OCI-LY3 (cell line): ENCODE measurements at regions not wholly inside any gene's neighbourhood (a gene's known extent, or its start where the extent isn't known, plus 50 kb on each side); places are given as distances from the start of the nearest gene placed in this dataset.

Experiments used
- H2AFZ ChIP-seq: fragments of 200-600, 300-600 bp; shearing (Covaris generic); 2 replicates; pipeline ENCODE4 v1.6.0; 2014; ENCODE audit warnings: antibody characterized with exemption, low read depth, low read length
- H3K27ac ChIP-seq: fragments of 200-600, 300-600 bp; sonication (generic); 2 replicates; pipeline ENCODE4 v1.5.1; 2014; ENCODE audit warnings: mild to moderate bottlenecking, low read length, moderate library complexity, mixed read lengths
- H3K27me3 ChIP-seq: fragments of 200-600, 300-600 bp; sonication (generic); 2 replicates; pipeline ENCODE4 v1.6.1; 2014; ENCODE audit warnings: low read depth, low read length, mixed read lengths
- H3K36me3 ChIP-seq: fragments of 200-600, 300-600 bp; sonication (generic); replicated peaks from 2 replicates; pipeline ENCODE3; 2014; ENCODE audit warnings: low read depth, low read length, mixed read lengths
- H3K4me1 ChIP-seq: fragments of 300-600, 200-600 bp; sonication (generic); 2 replicates; pipeline ENCODE4 v1.6.1; 2014; ENCODE audit warnings: low read length, mixed read lengths
- H3K4me2 ChIP-seq: fragments of 200-600, 300-600 bp; sonication (generic); 2 replicates; pipeline ENCODE4 v1.6.1; 2014; ENCODE audit warnings: low read length, mixed read lengths
- H3K4me3 ChIP-seq: fragments of 300-600, 200-600 bp; sonication (generic); 2 replicates; pipeline ENCODE4 v1.5.1; 2014; ENCODE audit warnings: antibody characterized with exemption, mild to moderate bottlenecking, low read length, moderate library complexity
- H3K79me2 ChIP-seq: fragments of 300-600, 200-600 bp; shearing (Covaris generic); 2 replicates; pipeline ENCODE4 v1.6.1; 2014; ENCODE audit warnings: mild to moderate bottlenecking, low read length, mixed read lengths
- H3K9ac ChIP-seq: fragments of 300-600, 200-600 bp; shearing (Covaris generic); 2 replicates; pipeline ENCODE4 v1.6.0; 2014; ENCODE audit warnings: mild to moderate bottlenecking, low read length, moderate library complexity
- H3K9me3 ChIP-seq: fragments of 200-600, 300-600 bp; shearing (Covaris generic); 2 replicates; pipeline ENCODE4 v1.6.1; 2014; ENCODE audit warnings: low read length, mixed read lengths; ENCODE audit not compliant: insufficient read depth
- H4K20me1 ChIP-seq: fragments of 200-600, 300-600 bp; sonication (generic); 2 replicates; pipeline ENCODE4 v1.6.1; 2016; ENCODE audit warnings: low read length, mixed read lengths; ENCODE audit not compliant: insufficient read depth
- EZH2phosphoT487 ChIP-seq: fragments of 200-600 bp; shearing (Covaris generic); IDR thresholded peaks from 2 replicates; pipeline ENCODE4 v1.6.1; 2018; ENCODE audit warnings: antibody characterized with exemption, mixed run types, low read depth
- TF ChIP-seq, protein P1 (sequence below): fragments of 200-600, 300-600 bp; sonication (generic); IDR thresholded peaks from 2 replicates; pipeline ENCODE4 v1.5.1; 2014; ENCODE audit warnings: antibody characterized with exemption, low read length, low read depth

DNA sequence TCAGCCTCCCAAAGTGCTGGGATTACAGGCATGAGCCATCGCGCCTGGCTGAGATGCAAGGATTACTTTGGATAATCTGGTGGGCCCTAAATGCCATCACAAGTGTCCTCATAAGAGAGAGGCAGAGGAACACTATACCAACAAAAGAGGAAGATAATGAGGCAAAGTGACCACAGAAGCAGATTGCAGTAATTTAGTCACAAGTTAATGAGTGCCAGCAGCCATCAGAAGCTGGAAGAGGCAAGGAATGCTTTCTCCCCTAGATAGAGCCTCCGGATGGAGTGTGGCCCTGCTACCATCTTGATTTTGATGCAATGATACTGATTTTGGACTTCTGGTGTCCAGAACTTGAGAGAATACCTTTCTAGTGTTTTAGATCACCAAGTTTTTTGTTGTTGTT, 122.3 kb downstream of the SPATA31D1 start:
- Histone ChIP-seq H3K27ac (no peak overlapping the region), H3K9ac (no peak overlapping the region), H2AFZ (no peak overlapping the region), H4K20me1 (no peaks in the 10 kb centered on the region), H3K36me3 (no peaks in the 10 kb centered on the region), H3K79me2 (no peaks in the 10 kb centered on the region), H3K4me3 (no peak overlapping the region), H3K9me3 (no peaks in the 10 kb centered on the region), H3K4me1 (peaks cover 4% of the 10 kb centered on the region), H3K27me3 (no peaks in the 10 kb centered on the region), H3K4me2 (no peak overlapping the region)
- no peak for TF ChIP-seq EZH2phosphoT487
- TF ChIP-seq, protein P1, sequence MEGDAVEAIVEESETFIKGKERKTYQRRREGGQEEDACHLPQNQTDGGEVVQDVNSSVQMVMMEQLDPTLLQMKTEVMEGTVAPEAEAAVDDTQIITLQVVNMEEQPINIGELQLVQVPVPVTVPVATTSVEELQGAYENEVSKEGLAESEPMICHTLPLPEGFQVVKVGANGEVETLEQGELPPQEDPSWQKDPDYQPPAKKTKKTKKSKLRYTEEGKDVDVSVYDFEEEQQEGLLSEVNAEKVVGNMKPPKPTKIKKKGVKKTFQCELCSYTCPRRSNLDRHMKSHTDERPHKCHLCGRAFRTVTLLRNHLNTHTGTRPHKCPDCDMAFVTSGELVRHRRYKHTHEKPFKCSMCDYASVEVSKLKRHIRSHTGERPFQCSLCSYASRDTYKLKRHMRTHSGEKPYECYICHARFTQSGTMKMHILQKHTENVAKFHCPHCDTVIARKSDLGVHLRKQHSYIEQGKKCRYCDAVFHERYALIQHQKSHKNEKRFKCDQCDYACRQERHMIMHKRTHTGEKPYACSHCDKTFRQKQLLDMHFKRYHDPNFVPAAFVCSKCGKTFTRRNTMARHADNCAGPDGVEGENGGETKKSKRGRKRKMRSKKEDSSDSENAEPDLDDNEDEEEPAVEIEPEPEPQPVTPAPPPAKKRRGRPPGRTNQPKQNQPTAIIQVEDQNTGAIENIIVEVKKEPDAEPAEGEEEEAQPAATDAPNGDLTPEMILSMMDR: no peak

DNA sequence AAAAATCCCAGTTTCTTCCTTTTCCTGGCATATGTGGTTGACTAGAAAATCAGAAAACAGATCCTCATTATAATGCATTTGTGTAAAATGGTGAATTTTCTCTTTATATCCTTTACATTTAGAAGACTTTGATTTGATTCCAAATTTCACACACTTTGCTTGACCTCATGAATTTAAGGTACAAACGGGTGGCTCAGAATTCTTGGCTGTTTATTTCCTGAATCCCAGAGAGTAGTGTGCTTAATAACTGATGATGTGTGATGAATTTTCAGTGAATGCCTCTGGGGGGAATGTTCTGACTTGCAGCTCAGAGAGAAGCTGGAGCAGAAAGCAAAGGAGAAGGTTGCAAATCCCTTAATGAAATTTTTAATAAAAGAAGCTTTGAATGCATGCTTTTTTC, 126.8 kb downstream of the SPATA31D1 start:
- TF ChIP-seq EZH2phosphoT487: no peak
- TF ChIP-seq, protein P1: no peak
- H3K9me3 ChIP-seq: no peaks in the 10 kb centered on the region; the same call in 1 of the 2 replicates
- no peak overlapping the region for H2AFZ ChIP-seq
- no peak overlapping the region for H3K4me3 ChIP-seq
- H3K27ac ChIP-seq: no peak overlapping the region
- no peaks in the 10 kb centered on the region for H3K79me2 ChIP-seq
- H3K36me3 ChIP-seq: no peaks in the 10 kb centered on the region
- no peak overlapping the region for H3K4me2 ChIP-seq
- H4K20me1 ChIP-seq: no peaks in the 10 kb centered on the region
- no peaks in the 10 kb centered on the region for H3K27me3 ChIP-seq
- H3K4me1 ChIP-seq: peaks cover 9% of the 10 kb centered on the region
- no peak overlapping the region for H3K9ac ChIP-seq

DNA sequence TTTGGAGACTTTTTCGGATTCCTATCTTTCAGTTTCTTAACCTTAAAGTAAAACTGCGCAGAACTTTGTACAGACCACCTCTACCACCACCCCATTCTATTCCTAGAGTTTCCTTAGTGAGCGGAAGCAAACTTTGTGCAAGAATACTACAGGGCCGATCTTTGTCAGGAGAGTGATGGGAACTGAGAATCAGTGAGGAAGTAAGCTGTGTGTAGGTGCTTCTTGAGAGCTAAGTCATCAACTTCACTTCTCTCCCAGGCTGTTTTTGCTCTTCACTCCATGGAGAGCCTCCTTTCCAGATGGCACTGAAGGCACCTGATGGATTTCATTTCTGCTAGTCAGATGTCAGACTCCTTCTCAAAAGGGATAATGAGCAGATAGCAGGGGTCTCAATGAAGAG, 127.3 kb downstream of the SPATA31D1 start:
- H3K4me3 ChIP-seq: no peak overlapping the region
- no peak overlapping the region for H3K9ac ChIP-seq
- H3K27ac ChIP-seq: no peak overlapping the region
- no peaks in the 10 kb centered on the region; the same call in 1 of the 2 replicates for H3K9me3 ChIP-seq
- H3K36me3 ChIP-seq: no peaks in the 10 kb centered on the region
- no peaks in the 10 kb centered on the region for H4K20me1 ChIP-seq
- TF ChIP-seq EZH2phosphoT487: no peak
- TF ChIP-seq, protein P1: no peak
- H3K4me1 ChIP-seq: peaks cover 9% of the 10 kb centered on the region
- peak overlapping the region; percentile 28; the same call in 1 of the 2 replicates for H3K4me2 ChIP-seq
- no peaks in the 10 kb centered on the region for H3K79me2 ChIP-seq
- H3K27me3 ChIP-seq: no peaks in the 10 kb centered on the region
- H2AFZ ChIP-seq: no peak overlapping the region

DNA sequence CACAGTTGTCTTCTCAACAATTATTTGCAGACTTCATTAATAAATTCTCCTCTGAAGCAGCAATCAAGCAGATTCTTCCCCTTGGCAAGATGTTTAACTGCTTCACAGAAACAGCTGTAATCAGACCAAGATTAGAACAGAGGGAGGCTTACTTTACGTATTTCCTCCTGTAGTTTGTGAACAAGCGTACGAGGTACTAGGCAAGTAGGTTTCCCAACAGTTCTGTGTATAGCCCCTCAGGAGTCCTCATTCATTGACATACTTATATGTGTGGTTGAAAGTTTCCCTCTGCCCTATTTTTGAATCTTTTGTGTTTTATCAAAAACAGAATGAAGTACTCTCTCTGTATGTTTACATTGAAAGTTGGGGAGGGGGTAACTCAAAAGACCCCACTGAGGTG, 128.0 kb downstream of the SPATA31D1 start:
- no peaks in the 10 kb centered on the region for H4K20me1 ChIP-seq
- no peak overlapping the region for H2AFZ ChIP-seq
- H3K9ac ChIP-seq: no peak overlapping the region
- no peaks in the 10 kb centered on the region for H3K79me2 ChIP-seq
- H3K27ac ChIP-seq: no peak overlapping the region
- no peaks in the 10 kb centered on the region; the same call in 1 of the 2 replicates for H3K9me3 ChIP-seq
- H3K4me1 ChIP-seq: peaks cover 9% of the 10 kb centered on the region
- no peaks in the 10 kb centered on the region for H3K27me3 ChIP-seq
- H3K36me3 ChIP-seq: no peaks in the 10 kb centered on the region
- TF ChIP-seq, protein P1: no peak
- no peak for TF ChIP-seq EZH2phosphoT487
- no peak overlapping the region for H3K4me3 ChIP-seq
- H3K4me2 ChIP-seq: no peak overlapping the region
